Stimulated activated CD4-positive, alpha-beta T cell treated with anti-CD3 and anti-CD28 coated beads, Interleukin-12 subunit alpha, Interleukin-12 subunit beta, amount 100 ng/mL, for 48 hours (primary cell): ENCODE measurements at regions not wholly inside any gene's neighbourhood (a gene's known extent, or its start where the extent isn't known, plus 50 kb on each side); places are given as distances from the start of the nearest gene placed in this dataset.

ENCODE experiments used
- DNase-seq, 3 donors: peaks; one replicate each; pipeline ENCODE4 v3.0.0-alpha.2; 2020; ENCODE audit warnings: low read depth in 2 of 3, low spot score in 1 of 3

- DNase-seq = no peak
Observed at GRCh38 chr2:198448789-198449188, 644.4 kb downstream of the PLCL1 start.

- DNase-seq = no peak
Observed at GRCh38 chr2:198444800-198445287, 640.5 kb downstream of the PLCL1 start.

- DNase-seq = no peak
Observed at GRCh38 chr2:198441901-198442300, 637.5 kb downstream of the PLCL1 start.

GRCh38 chr2:198441246-198441645 lies 636.9 kb downstream of the PLCL1 start:
- DNase-seq = no peak

- no peak for DNase-seq
Observed at GRCh38 chr2:198440833-198441232, 636.4 kb downstream of the PLCL1 start.

GRCh38 chr2:198438331-198438730 lies 633.9 kb downstream of the PLCL1 start:
- DNase-seq = no peak

- DNase-seq = no peak
Observed at GRCh38 chr2:198424112-198424511, 619.7 kb downstream of the PLCL1 start.

- no peak for DNase-seq
Observed at GRCh38 chr2:198417836-198418235, 613.4 kb downstream of the PLCL1 start.

- no peak for DNase-seq
Observed at GRCh38 chr2:198414976-198415375, 610.6 kb downstream of the PLCL1 start.

- no peak for DNase-seq
Observed at GRCh38 chr2:198411936-198412335, 607.5 kb downstream of the PLCL1 start.

GRCh38 chr2:198408171-198408570 lies 603.8 kb downstream of the PLCL1 start:
- no peak for DNase-seq

GRCh38 chr2:198405311-198405710 lies 600.9 kb downstream of the PLCL1 start:
- DNase-seq = no peak

- no peak for DNase-seq
Observed at GRCh38 chr2:198401644-198402043, 597.3 kb downstream of the PLCL1 start.

- no peak for DNase-seq
Observed at GRCh38 chr2:198400999-198401398, 596.6 kb downstream of the PLCL1 start.

- DNase-seq = no peak
Observed at GRCh38 chr2:198394208-198394607, 589.8 kb downstream of the PLCL1 start.

GRCh38 chr2:198390670-198391069 lies 586.3 kb downstream of the PLCL1 start:
- DNase-seq = no peak

- DNase-seq = no peak
Observed at GRCh38 chr2:198387677-198388076, 583.3 kb downstream of the PLCL1 start.

GRCh38 chr2:198385856-198386255 lies 581.5 kb downstream of the PLCL1 start:
- DNase-seq = no peak

GRCh38 chr2:198385326-198385725 lies 580.9 kb downstream of the PLCL1 start:
- DNase-seq = no peak

GRCh38 chr2:198383392-198383791 lies 579.0 kb downstream of the PLCL1 start:
- no peak for DNase-seq

GRCh38 chr2:198382811-198383210 lies 578.4 kb downstream of the PLCL1 start:
- no peak for DNase-seq

- no peak for DNase-seq
Observed at GRCh38 chr2:198376677-198377076, 572.3 kb downstream of the PLCL1 start.

- DNase-seq = no peak
Observed at GRCh38 chr2:198375083-198375410, 570.7 kb downstream of the PLCL1 start.
